Suprapubic skin (tissue), 4 donors: ENCODE measurements at regions not wholly inside any gene's neighbourhood (a gene's known extent, or its start where the extent isn't known, plus 50 kb on each side); places are given as distances from the start of the nearest gene placed in this dataset.

Experiments used
- CTCF ChIP-seq, 2 donors: fragments of 200-600 bp in 1 of 2; fragments of 450-650 bp in 1 of 2; sonication (generic) in 1 of 2; IDR thresholded peaks; one replicate each; pipeline ENCODE4 v1.5.1; 2016 to 2019; ENCODE audit warnings: antibody characterized with exemption in 2 of 2, mild to moderate bottlenecking in 1 of 2, moderate library complexity in 1 of 2
- EP300 ChIP-seq: sonication (generic); formaldehyde crosslinking; IDR thresholded peaks from one replicate; pipeline ENCODE4 v1.6.1; 2017; ENCODE audit warnings: antibody characterized with exemption
- POLR2A ChIP-seq, 2 donors: fragments of 450-650 bp; IDR thresholded peaks; one replicate each; pipeline ENCODE4 v1.6.1; 2017; ENCODE audit warnings: antibody characterized with exemption in 2 of 2, mild to moderate bottlenecking in 2 of 2, moderate library complexity in 2 of 2
- POLR2AphosphoS5 ChIP-seq, 3 donors: sonication (generic); formaldehyde crosslinking; IDR thresholded peaks; one replicate each; pipeline ENCODE4 v1.6.1; 2017; ENCODE audit warnings: antibody characterized with exemption in 3 of 3

DNA sequence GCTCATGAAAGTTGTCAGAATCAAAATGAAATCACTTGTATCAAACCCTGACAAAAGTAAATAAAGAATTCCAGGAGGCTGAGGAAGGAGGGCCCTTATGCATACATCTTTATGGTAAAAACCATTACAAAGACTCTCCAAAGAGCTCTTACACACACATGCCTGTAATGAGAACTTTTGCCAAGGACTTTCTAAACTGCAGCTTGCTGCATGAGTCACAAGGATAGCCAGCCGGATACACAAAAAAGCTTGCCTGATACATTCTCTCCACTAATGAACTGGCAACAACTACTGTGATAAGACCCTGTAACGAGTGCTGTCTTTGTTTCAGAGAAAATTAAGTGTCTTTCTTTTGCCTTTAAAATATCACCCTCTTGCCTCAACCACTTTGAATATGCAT is 618.1 kb downstream of the PPP4R3C start:
- TF ChIP-seq POLR2AphosphoS5 (IDR thresholded peaks at IDR 0.05) = no peak
- TF ChIP-seq CTCF (IDR thresholded peaks at IDR 0.05) = no peak
- TF ChIP-seq POLR2A (IDR thresholded peaks at IDR 0.05) = no peak
- no peak for TF ChIP-seq EP300
